ENCODE measurements at regions not wholly inside any gene's neighbourhood (a gene's known extent, or its start where the extent isn't known, plus 50 kb on each side); places are given as distances from the start of the nearest gene placed in this dataset.
A peak's percentile ranks its signal among the peaks of the same experiment; 100 is the strongest.

DNA sequence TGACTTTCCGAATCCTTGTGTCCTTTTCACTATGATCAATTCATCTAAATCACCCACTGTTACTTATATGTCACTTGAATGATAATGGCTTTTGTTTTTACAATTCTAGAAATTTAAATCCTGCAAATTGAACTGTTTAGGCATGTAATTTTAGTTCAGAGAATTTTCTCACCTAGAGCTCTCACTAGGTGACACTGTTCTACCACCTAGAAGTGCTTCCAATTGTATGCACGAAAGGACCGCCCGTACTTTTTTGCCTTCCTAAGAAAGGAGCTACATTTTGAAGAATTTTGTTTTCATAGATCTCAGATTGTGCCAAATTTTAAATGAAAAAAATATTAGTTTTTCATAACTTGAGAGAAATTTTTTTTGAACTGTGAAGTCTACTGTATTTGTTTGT, 481.6 kb upstream of the FSTL5 start:
- Histone ChIP-seq H3K27me3 (no peaks in the 10 kb centered on the region), H3K27ac (no peak overlapping the region), H3K36me3 (no peaks in the 10 kb centered on the region), H3K9me3 (ENCODE audit: low read depth) (no peaks in the 10 kb centered on the region), H3K4me1 (ENCODE audit: low read depth) (no peaks in the 10 kb centered on the region), H3K4me3 (no peak overlapping the region)
- peak; percentile 20 for TF ChIP-seq CTCF (IDR thresholded peaks at IDR 0.05; ENCODE audit: low read depth, low read length)
- peak; percentile 21 to 41 for DNase-seq (ENCODE audit: low read depth in 1 of 2, low spot score in 1 of 2)

DNA sequence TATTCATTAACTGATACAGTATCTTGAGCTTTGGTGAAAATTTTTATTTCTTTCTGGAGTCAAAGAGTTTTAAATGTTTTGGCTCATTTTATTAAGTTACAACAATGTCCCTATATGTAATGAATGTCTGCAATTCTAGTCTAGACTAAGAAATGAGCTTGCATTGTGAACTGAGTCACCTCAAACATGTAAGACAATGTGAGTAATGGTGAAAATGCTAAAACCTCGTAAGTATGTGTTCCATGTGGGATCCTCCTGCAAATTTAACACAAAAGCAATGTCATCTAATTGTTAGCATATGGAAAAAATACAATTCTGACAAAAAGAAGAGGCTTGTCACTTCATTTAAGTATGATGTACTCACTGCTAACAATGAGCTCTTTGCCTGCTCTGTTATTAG, 480.5 kb upstream of the FSTL5 start:
- no peak for TF ChIP-seq CTCF (IDR thresholded peaks at IDR 0.05; ENCODE audit: low read depth, low read length)
- no peak overlapping the region for H3K27ac ChIP-seq
- H3K27me3 ChIP-seq: no peaks in the 10 kb centered on the region
- no peaks in the 10 kb centered on the region for H3K4me1 ChIP-seq (ENCODE audit: low read depth)
- H3K36me3 ChIP-seq: no peaks in the 10 kb centered on the region
- H3K9me3 ChIP-seq (ENCODE audit: low read depth): no peaks in the 10 kb centered on the region
- H3K4me3 ChIP-seq: no peak overlapping the region
- DNase-seq (ENCODE audit: low read depth in 1 of 2, low spot score in 1 of 2): no peak

GRCh38 chr4:162640152-162640551, 476.4 kb upstream of the FSTL5 start:
- Histone ChIP-seq H3K27me3 (no peaks in the 10 kb centered on the region), H3K4me3 (no peak overlapping the region), H3K4me1 (ENCODE audit: low read depth) (no peaks in the 10 kb centered on the region), H3K9me3 (ENCODE audit: low read depth) (no peaks in the 10 kb centered on the region), H3K27ac (no peak overlapping the region), H3K36me3 (no peaks in the 10 kb centered on the region)
- DNase-seq (ENCODE audit: low read depth in 1 of 2, low spot score in 1 of 2): no peak
- no peak for TF ChIP-seq CTCF (IDR thresholded peaks at IDR 0.05; ENCODE audit: low read depth, low read length)

- Histone ChIP-seq H3K9me3 (ENCODE audit: low read depth) (no peaks in the 10 kb centered on the region), H3K4me3 (no peak overlapping the region), H3K27ac (no peak overlapping the region), H3K36me3 (no peaks in the 10 kb centered on the region), H3K27me3 (no peaks in the 10 kb centered on the region), H3K4me1 (ENCODE audit: low read depth) (no peaks in the 10 kb centered on the region)
- DNase-seq (ENCODE audit: low read depth in 1 of 2, low spot score in 1 of 2): no peak
- TF ChIP-seq CTCF (IDR thresholded peaks at IDR 0.05; ENCODE audit: low read depth, low read length): no peak
These were observed 470.6 kb upstream of the FSTL5 start for GRCh38 chr4:162634390-162634789.

GRCh38 chr4:162622664-162623063, 458.9 kb upstream of the FSTL5 start:
- Histone ChIP-seq H3K27me3 (no peaks in the 10 kb centered on the region), H3K9me3 (ENCODE audit: low read depth) (no peaks in the 10 kb centered on the region), H3K4me3 (no peak overlapping the region), H3K4me1 (ENCODE audit: low read depth) (no peaks in the 10 kb centered on the region), H3K36me3 (no peaks in the 10 kb centered on the region), H3K27ac (no peak overlapping the region)
- no peak for TF ChIP-seq CTCF (IDR thresholded peaks at IDR 0.05; ENCODE audit: low read depth, low read length)
- DNase-seq (ENCODE audit: low read depth in 1 of 2, low spot score in 1 of 2): no peak

DNA sequence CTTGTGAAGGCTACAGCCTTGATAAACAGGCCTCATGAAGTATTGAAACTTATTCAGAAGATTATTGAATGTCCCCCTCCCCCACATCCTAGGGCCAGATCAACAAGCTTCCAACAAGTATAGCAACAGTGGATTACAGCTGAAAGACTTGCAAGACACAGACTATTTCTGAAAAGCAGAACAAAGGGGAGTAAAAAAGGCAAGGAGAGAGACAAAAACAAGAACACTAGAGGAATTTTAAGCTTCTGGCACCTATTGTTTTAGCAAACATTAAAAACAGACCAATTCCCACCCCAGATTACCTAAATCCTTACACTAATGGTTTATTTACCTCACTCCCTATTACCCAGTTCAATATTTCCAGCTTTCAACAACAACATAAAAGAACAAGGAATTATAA, 446.3 kb upstream of the FSTL5 start:
- no peak for DNase-seq (ENCODE audit: low read depth in 1 of 2, low spot score in 1 of 2)

More for the DNA sequence above, 446.3 kb upstream of the FSTL5 start:
- Histone ChIP-seq H3K4me1 (ENCODE audit: low read depth) (no peaks in the 10 kb centered on the region), H3K27ac (no peak overlapping the region), H3K4me3 (no peak overlapping the region), H3K27me3 (no peaks in the 10 kb centered on the region), H3K9me3 (ENCODE audit: low read depth) (no peaks in the 10 kb centered on the region), H3K36me3 (no peaks in the 10 kb centered on the region)
- no peak for TF ChIP-seq CTCF (IDR thresholded peaks at IDR 0.05; ENCODE audit: low read depth, low read length)
